Vagina (tissue), 2 donors: ENCODE measurements at regions not wholly inside any gene's neighbourhood (a gene's known extent, or its start where the extent isn't known, plus 50 kb on each side); places are given as distances from the start of the nearest gene placed in this dataset.

Source experiments
- DNase-seq, 2 donors: peaks; one replicate each; pipeline ENCODE4 v3.0.0-alpha.2; 2017; ENCODE audit errors: extremely low spot score in 2 of 2
- H3K27ac ChIP-seq: fragments of 200-600 bp; sonication (generic); one replicate; pipeline ENCODE4 v1.5.1; 2019
- H3K27me3 ChIP-seq: fragments of 200-600 bp; sonication (generic); one replicate; pipeline ENCODE4 v1.5.1; 2019
- H3K36me3 ChIP-seq, 2 donors: fragments of 200-600 bp; sonication (generic); one replicate each; pipeline ENCODE4 v1.5.1; 2017 to 2019
- H3K4me1 ChIP-seq: fragments of 200-600 bp; sonication (generic); one replicate; pipeline ENCODE4 v1.5.1; 2019
- H3K4me3 ChIP-seq, 2 donors: fragments of 200-600 bp; sonication (generic); 1 replicate in 1 of 2; 2 replicates in 1 of 2; pipeline ENCODE4 v1.5.1; 2016 to 2019
- H3K9me3 ChIP-seq: fragments of 200-600 bp; sonication (generic); one replicate; pipeline ENCODE4 v1.5.1; 2019
- POLR2A ChIP-seq, 2 donors: fragments of 450-650 bp; IDR thresholded peaks; one replicate each; pipeline ENCODE4 v1.6.1; 2017; ENCODE audit warnings: antibody characterized with exemption in 2 of 2, mild to moderate bottlenecking in 2 of 2, moderate library complexity in 2 of 2
- POLR2AphosphoS5 ChIP-seq, 2 donors: sonication (generic); formaldehyde crosslinking; IDR thresholded peaks; one replicate each; pipeline ENCODE4 v1.9.0; 2017; ENCODE audit warnings: antibody characterized with exemption in 2 of 2, mild to moderate bottlenecking in 2 of 2, low read depth in 1 of 2; ENCODE audit not compliant: insufficient read depth in 1 of 2
- intact Hi-C: fragments of 100-400 bp; cut with DNase I; formaldehyde crosslinking; loops from one replicate; pipeline ENCODE4 v1.15.1; 2023
- TF ChIP-seq, protein P1 (sequence below), 3 experiments: fragments of 450-650 bp in 2 of 3; fragments of 200-600 bp in 1 of 3; sonication (generic) in 1 of 3; IDR thresholded peaks; one replicate each; pipeline ENCODE4 v1.5.1; 2017 to 2019; ENCODE audit warnings: antibody characterized with exemption in 3 of 3, mild to moderate bottlenecking in 2 of 3, moderate library complexity in 2 of 3

DNA sequence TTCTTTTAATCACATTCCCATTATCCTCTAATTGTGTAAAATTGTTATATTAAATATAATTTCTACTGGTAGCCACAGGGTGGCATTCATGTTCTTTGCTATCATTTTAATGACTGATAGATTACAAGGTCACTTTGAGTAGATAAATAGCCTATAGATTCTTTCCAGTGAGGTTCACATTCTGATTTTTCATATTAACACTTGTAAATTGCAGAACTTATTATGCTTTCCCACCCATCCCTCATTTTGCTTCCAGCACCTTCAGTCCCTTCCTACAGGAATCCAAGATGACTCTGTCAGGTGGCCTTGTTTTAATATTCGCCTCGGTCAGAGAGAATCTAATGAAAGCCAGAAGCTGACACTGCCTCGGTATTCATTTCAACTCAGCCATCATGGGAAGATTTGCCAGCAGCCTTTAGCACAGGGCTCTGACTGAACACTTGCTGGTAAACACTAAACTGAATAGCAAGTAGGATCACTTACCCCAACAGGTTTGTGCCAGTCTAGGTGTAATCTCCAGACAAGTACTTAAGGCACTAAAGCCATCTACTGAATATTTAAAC, 101.2 kb upstream of the FSHR start:
- TF ChIP-seq, protein P1, sequence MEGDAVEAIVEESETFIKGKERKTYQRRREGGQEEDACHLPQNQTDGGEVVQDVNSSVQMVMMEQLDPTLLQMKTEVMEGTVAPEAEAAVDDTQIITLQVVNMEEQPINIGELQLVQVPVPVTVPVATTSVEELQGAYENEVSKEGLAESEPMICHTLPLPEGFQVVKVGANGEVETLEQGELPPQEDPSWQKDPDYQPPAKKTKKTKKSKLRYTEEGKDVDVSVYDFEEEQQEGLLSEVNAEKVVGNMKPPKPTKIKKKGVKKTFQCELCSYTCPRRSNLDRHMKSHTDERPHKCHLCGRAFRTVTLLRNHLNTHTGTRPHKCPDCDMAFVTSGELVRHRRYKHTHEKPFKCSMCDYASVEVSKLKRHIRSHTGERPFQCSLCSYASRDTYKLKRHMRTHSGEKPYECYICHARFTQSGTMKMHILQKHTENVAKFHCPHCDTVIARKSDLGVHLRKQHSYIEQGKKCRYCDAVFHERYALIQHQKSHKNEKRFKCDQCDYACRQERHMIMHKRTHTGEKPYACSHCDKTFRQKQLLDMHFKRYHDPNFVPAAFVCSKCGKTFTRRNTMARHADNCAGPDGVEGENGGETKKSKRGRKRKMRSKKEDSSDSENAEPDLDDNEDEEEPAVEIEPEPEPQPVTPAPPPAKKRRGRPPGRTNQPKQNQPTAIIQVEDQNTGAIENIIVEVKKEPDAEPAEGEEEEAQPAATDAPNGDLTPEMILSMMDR (IDR thresholded peaks at IDR 0.05) = no peak
- TF ChIP-seq POLR2A (IDR thresholded peaks at IDR 0.05) = no peak
- no peak for DNase-seq
- H3K4me1 ChIP-seq = no peaks in the 10 kb centered on the region
- no peaks in the 10 kb centered on the region for H3K27me3 ChIP-seq
- no peak overlapping the region for H3K4me3 ChIP-seq
- H3K9me3 ChIP-seq = no peaks in the 10 kb centered on the region
- no peak overlapping the region for H3K27ac ChIP-seq
- H3K36me3 ChIP-seq = no peaks in the 10 kb centered on the region
- intact Hi-C loops = no loop called here

DNA sequence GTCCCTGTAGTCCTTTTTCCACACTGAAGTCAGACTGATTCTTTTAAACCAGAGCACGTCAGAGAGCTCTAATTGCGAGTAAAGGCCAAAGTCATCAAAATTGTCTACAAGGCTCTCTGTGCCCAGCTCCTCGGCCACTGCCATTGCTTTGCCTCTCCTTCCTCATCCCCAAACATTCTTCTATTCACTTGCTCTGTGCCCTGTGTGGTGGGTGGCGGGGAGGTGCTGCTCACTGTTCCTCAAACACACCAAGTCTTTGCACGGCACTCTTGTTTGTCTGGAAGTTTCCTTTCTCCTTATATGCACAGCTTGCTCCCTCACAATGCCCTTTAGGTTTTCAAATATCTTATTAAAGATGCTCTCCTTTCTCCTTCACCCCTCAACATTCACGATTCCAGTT, 100.1 kb upstream of the FSHR start:
- no peaks in the 10 kb centered on the region for H3K36me3 ChIP-seq
- no peak for DNase-seq
- H3K4me3 ChIP-seq = no peak overlapping the region
- H3K4me1 ChIP-seq = no peaks in the 10 kb centered on the region
- TF ChIP-seq POLR2AphosphoS5 (IDR thresholded peaks at IDR 0.05; ENCODE audit: insufficient read depth in 1 of 2, low read depth in 1 of 2) (no peak), POLR2A (IDR thresholded peaks at IDR 0.05) (no peak)
- TF ChIP-seq, protein P1 (IDR thresholded peaks at IDR 0.05) = no peak
- no peaks in the 10 kb centered on the region for H3K9me3 ChIP-seq
- no peaks in the 10 kb centered on the region for H3K27me3 ChIP-seq
- H3K27ac ChIP-seq = no peak overlapping the region
- intact Hi-C loops = no loop called here

DNA sequence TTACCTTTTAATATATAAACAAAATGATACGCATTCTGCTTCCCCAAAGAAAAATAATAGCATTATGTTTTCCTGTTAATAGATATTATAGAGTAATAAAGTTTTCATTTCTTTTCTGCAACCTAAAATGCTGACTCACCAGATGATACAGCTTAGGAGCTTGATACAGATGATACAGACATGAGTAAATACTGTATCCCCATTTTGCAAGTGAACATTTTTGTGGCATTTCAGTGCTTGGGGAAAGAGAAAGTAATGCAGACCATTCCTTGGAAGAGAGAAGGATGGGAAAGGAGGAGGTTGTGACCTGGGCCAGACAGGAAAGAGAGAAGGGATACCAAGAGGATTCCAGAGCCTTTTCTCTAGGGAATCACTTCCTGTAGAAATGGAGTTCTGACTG, 97.5 kb upstream of the FSHR start:
- Histone ChIP-seq H3K4me1 (no peaks in the 10 kb centered on the region), H3K27me3 (no peaks in the 10 kb centered on the region), H3K27ac (no peak overlapping the region), H3K36me3 (no peaks in the 10 kb centered on the region), H3K9me3 (no peaks in the 10 kb centered on the region), H3K4me3 (no peak overlapping the region)
- intact Hi-C loops = no loop called here
- DNase-seq = no peak
- TF ChIP-seq POLR2A (IDR thresholded peaks at IDR 0.05) (no peak), POLR2AphosphoS5 (IDR thresholded peaks at IDR 0.05; ENCODE audit: insufficient read depth in 1 of 2, low read depth in 1 of 2) (no peak)
- TF ChIP-seq, protein P1 (IDR thresholded peaks at IDR 0.05) = no peak

DNA sequence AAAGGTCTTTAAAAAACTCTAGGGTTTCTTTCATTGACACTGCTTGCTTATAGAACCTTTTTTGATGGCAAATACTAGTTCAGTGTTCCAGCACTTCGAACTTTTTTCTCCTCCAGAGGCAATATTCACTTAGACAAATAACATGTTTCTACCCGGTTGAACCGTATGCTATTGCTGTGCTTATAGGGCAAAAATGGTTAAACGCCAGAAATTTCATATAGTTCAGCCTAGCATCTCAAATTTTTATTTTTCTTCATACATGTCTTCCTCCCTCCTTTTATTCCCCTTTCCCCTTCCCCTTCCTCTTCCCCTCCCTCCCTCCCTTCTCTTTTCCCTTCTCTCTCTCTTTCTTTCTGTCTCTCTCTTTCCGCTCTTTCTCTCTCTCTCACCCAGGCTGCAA, 96.9 kb upstream of the FSHR start:
- Histone ChIP-seq H3K36me3 (no peaks in the 10 kb centered on the region), H3K4me3 (no peak overlapping the region), H3K27me3 (no peaks in the 10 kb centered on the region), H3K27ac (no peak overlapping the region), H3K4me1 (no peaks in the 10 kb centered on the region), H3K9me3 (no peaks in the 10 kb centered on the region)
- no peak for DNase-seq
- no peak for TF ChIP-seq POLR2AphosphoS5 (IDR thresholded peaks at IDR 0.05; ENCODE audit: insufficient read depth in 1 of 2, low read depth in 1 of 2)
- TF ChIP-seq, protein P1 (IDR thresholded peaks at IDR 0.05) = no peak
- no peak for TF ChIP-seq POLR2A (IDR thresholded peaks at IDR 0.05)
- intact Hi-C loops = no loop called here

DNA sequence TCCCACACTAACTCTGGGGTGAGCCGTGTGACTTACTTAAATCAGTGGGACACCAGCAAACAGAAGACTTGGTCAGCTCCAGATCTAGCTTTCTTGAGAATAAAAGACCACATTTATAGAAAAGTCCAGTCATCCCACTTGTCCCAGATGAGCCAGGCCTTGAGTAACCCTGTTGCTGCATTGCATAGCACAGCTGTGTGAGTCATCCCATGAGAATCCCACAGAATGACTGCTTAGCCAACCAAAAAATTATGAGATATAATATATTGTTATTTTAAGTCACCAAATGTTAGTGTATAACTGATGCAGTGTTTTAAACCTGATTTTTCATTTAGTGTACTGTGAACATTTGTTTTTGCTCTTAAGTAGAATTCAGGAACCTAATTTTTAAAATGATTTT, 94.2 kb upstream of the FSHR start:
- no peak for DNase-seq
- H3K4me3 ChIP-seq = no peak overlapping the region
- H3K27me3 ChIP-seq = no peaks in the 10 kb centered on the region
- no peak overlapping the region for H3K27ac ChIP-seq
- TF ChIP-seq POLR2A (IDR thresholded peaks at IDR 0.05) = no peak
- TF ChIP-seq, protein P1 (IDR thresholded peaks at IDR 0.05) = no peak
- no peak for TF ChIP-seq POLR2AphosphoS5 (IDR thresholded peaks at IDR 0.05; ENCODE audit: insufficient read depth in 1 of 2, low read depth in 1 of 2)
- H3K36me3 ChIP-seq = no peaks in the 10 kb centered on the region
- H3K9me3 ChIP-seq = no peaks in the 10 kb centered on the region
- no peaks in the 10 kb centered on the region for H3K4me1 ChIP-seq
- intact Hi-C loops = no loop called here
